Natural killer cell (primary cell): ENCODE measurements at regions not wholly inside any gene's neighbourhood (a gene's known extent, or its start where the extent isn't known, plus 50 kb on each side); places are given as distances from the start of the nearest gene placed in this dataset.

ENCODE experiments used
- ATAC-seq, 3 donors: fragments of 150-1000 bp in 2 of 3; fragments of 200-7000 bp in 1 of 3; cut with Tn5 transposase; 1 replicate in 1 of 3; 2 replicates in 2 of 3; pipeline ENCODE4 v1.10.0; 2021; ENCODE audit warnings: mild to moderate bottlenecking in 2 of 3, moderate library complexity in 2 of 3
- DNase-seq, 2 donors: peaks; one replicate each; pipeline versions ENCODE4 v3.0.0 to v3.0.0-alpha.2; 2013 to 2021; ENCODE audit warnings: mixed read lengths in 1 of 2
- H3K27ac ChIP-seq: one replicate; pipeline ENCODE4 v1.5.1; 2013; ENCODE audit warnings: mild to moderate bottlenecking, low read length
- H3K27me3 ChIP-seq: one replicate; pipeline ENCODE4 v1.6.1; 2013; ENCODE audit warnings: low read length; ENCODE audit not compliant: control insufficient read depth, insufficient read depth
- H3K36me3 ChIP-seq: one replicate; pipeline ENCODE4 v1.6.1; 2013; ENCODE audit warnings: low read length; ENCODE audit not compliant: control insufficient read depth, insufficient read depth
- H3K4me1 ChIP-seq: one replicate; pipeline ENCODE4 v1.6.1; 2013; ENCODE audit warnings: low read length; ENCODE audit not compliant: control insufficient read depth, insufficient read depth
- H3K4me3 ChIP-seq: one replicate; pipeline ENCODE4 v1.5.1; 2013; ENCODE audit warnings: low read length
- H3K9me3 ChIP-seq: one replicate; pipeline ENCODE4 v1.6.1; 2013; ENCODE audit warnings: low read length; ENCODE audit not compliant: control insufficient read depth, insufficient read depth
- H3K27ac Mint-ChIP-seq, 2 donors: one replicate each; pipeline ENCODE4 v1.8.0; 2022; ENCODE audit warnings: mild to moderate bottlenecking in 2 of 2, mixed read lengths in 2 of 2, moderate library complexity in 1 of 2
- H3K27me3 Mint-ChIP-seq, 2 donors: one replicate each; pipeline ENCODE4 v1.8.0; 2022; ENCODE audit warnings: low read depth in 2 of 2, mixed read lengths in 2 of 2
- H3K36me3 Mint-ChIP-seq: one replicate; pipeline ENCODE4 v1.8.0; 2022; ENCODE audit warnings: mixed read lengths
- H3K4me1 Mint-ChIP-seq, 2 donors: one replicate each; pipeline ENCODE4 v1.8.0; 2022; ENCODE audit warnings: mixed read lengths in 2 of 2
- H3K4me3 Mint-ChIP-seq: one replicate; pipeline ENCODE4 v1.8.0; 2022; ENCODE audit warnings: mild to moderate bottlenecking, moderate library complexity, mixed read lengths
- H3K9me3 Mint-ChIP-seq, 2 donors: one replicate each; pipeline ENCODE4 v1.8.0; 2022; ENCODE audit warnings: mixed read lengths in 2 of 2
- CTCF ChIP-seq: fragments of 200-600 bp; IDR thresholded peaks from one replicate; pipeline ENCODE4 v1.8.0; 2022; ENCODE audit warnings: antibody characterized with exemption
- WGBS: methylation state at CpG from one replicate; pipeline ENCODE4 v1.1.7; 2013; ENCODE audit warnings: missing lambda C conversion rate; ENCODE audit not compliant: insufficient coverage; 5-methylcytosine and 5-hydroxymethylcytosine counted together
- intact Hi-C: fragments of 100-400 bp; cut with micrococcal nuclease; formaldehyde crosslinking; loops from one replicate; pipeline ENCODE4 v1.14.2; 2022

- no peaks in the 10 kb centered on the region for H3K36me3 Mint-ChIP-seq
- ATAC-seq (no peak), DNase-seq (no peak)
- no peaks in the 10 kb centered on the region for H3K9me3 Mint-ChIP-seq
- TF ChIP-seq CTCF: no peak
- H3K27me3 ChIP-seq: peaks cover 3% of the 10 kb centered on the region
- 89% methylated on average over 6 of the region's 6 CpGs for WGBS
- H3K4me1 Mint-ChIP-seq: peaks cover 4 to 6% of the 10 kb centered on the region in 2 donors
- H3K4me3 Mint-ChIP-seq: no peak overlapping the region
- H3K4me3 ChIP-seq: no peak overlapping the region
- no peaks in the 10 kb centered on the region for H3K36me3 ChIP-seq
- H3K27ac ChIP-seq: no peak overlapping the region
- H3K9me3 ChIP-seq: no peaks in the 10 kb centered on the region
- no peaks in the 10 kb centered on the region for H3K4me1 ChIP-seq
- peaks cover 12 to 54% of the 10 kb centered on the region in 2 donors for H3K27me3 Mint-ChIP-seq
- intact Hi-C loops: loop anchor here (10.0 kb wide), 1 partner anchor 964 kb away; no protein-coding TSS in a partner anchor
- H3K27ac Mint-ChIP-seq: no peak overlapping the region
Observed at GRCh38 chr9:19920401-19920800, 131.6 kb upstream of the SLC24A2 start.

- no peak overlapping the region for H3K27ac Mint-ChIP-seq
- no peak overlapping the region for H3K27ac ChIP-seq
- H3K4me3 ChIP-seq: no peak overlapping the region
- H3K4me1 ChIP-seq: no peaks in the 10 kb centered on the region
- no peak overlapping the region for H3K4me3 Mint-ChIP-seq
- H3K36me3 Mint-ChIP-seq: no peaks in the 10 kb centered on the region
- H3K4me1 Mint-ChIP-seq: peaks cover 4 to 6% of the 10 kb centered on the region in 2 donors
- ATAC-seq (no peak), DNase-seq (no peak)
- no peaks in the 10 kb centered on the region for H3K36me3 ChIP-seq
- intact Hi-C loops: no loop called here
- peaks cover 3% of the 10 kb centered on the region for H3K27me3 ChIP-seq
- no peaks in the 10 kb centered on the region for H3K9me3 Mint-ChIP-seq
- H3K9me3 ChIP-seq: no peaks in the 10 kb centered on the region
- WGBS: 0% methylated on average over 1 of the region's 1 CpG
- TF ChIP-seq CTCF: no peak
- peaks cover 7 to 40% of the 10 kb centered on the region in 2 donors for H3K27me3 Mint-ChIP-seq
Observed at GRCh38 chr9:19918630-19919029, 129.8 kb upstream of the SLC24A2 start.

GRCh38 chr9:19914044-19914443 is 125.2 kb upstream of the SLC24A2 start:
- intact Hi-C loops: no loop called here

More at GRCh38 chr9:19914044-19914443, 125.2 kb upstream of the SLC24A2 start:
- no peak overlapping the region for H3K27ac ChIP-seq
- no peak overlapping the region for H3K27ac Mint-ChIP-seq
- no peak for DNase-seq
- TF ChIP-seq CTCF: no peak
- H3K36me3 Mint-ChIP-seq: no peaks in the 10 kb centered on the region
- H3K27me3 Mint-ChIP-seq: peaks cover 7 to 11% of the 10 kb centered on the region in 2 donors
- H3K27me3 ChIP-seq: peaks cover 3% of the 10 kb centered on the region
- no peaks in the 10 kb centered on the region for H3K36me3 ChIP-seq
- peaks cover 4 to 6% of the 10 kb centered on the region in 2 donors for H3K4me1 Mint-ChIP-seq
- H3K9me3 ChIP-seq: no peaks in the 10 kb centered on the region
- no peaks in the 10 kb centered on the region for H3K4me1 ChIP-seq
- no peaks in the 10 kb centered on the region for H3K9me3 Mint-ChIP-seq
- H3K4me3 ChIP-seq: no peak overlapping the region
- no peak overlapping the region for H3K4me3 Mint-ChIP-seq
- 90% methylated on average over 3 of the region's 3 CpGs for WGBS
- no peak for ATAC-seq
